Neural progenitor cell (in vitro differentiated cells): ENCODE measurements at regions not wholly inside any gene's neighbourhood (a gene's known extent, or its start where the extent isn't known, plus 50 kb on each side); places are given as distances from the start of the nearest gene placed in this dataset.

Source experiments
- DNase-seq: peaks from one replicate; pipeline ENCODE4 v3.0.0-alpha.2; 2016; ENCODE audit warnings: low spot score
- H2AFZ ChIP-seq: fragments of 200-600 bp; sonication (generic); replicated peaks from 2 replicates; pipeline ENCODE4 v1.6.1; 2016; ENCODE audit warnings: antibody characterized with exemption
- H3F3A ChIP-seq: fragments of 200-600 bp; sonication (generic); 2 replicates; pipeline ENCODE4 v1.6.1; 2016; ENCODE audit warnings: antibody characterized with exemption, low read depth
- H3K27ac ChIP-seq: fragments of 200-600 bp; sonication (generic); 2 replicates; pipeline ENCODE4 v1.5.1; 2016; ENCODE audit warnings: mild to moderate bottlenecking
- H3K27me3 ChIP-seq: fragments of 200-600 bp; sonication (generic); 2 replicates; pipeline ENCODE4 v1.6.1; 2016; ENCODE audit warnings: mild to moderate bottlenecking, moderate library complexity
- H3K36me3 ChIP-seq: fragments of 200-600 bp; sonication (generic); 2 replicates; pipeline ENCODE4 v1.5.1; 2016
- H3K4me1 ChIP-seq: fragments of 200-600 bp; sonication (generic); 2 replicates; pipeline ENCODE4 v1.6.1; 2016; ENCODE audit warnings: mixed run types
- H3K4me2 ChIP-seq: fragments of 200-600 bp; sonication (generic); 2 replicates; pipeline ENCODE4 v1.6.1; 2016
- H3K4me3 ChIP-seq: fragments of 200-600 bp; sonication (generic); 2 replicates; pipeline ENCODE4 v1.5.1; 2016
- H3K79me2 ChIP-seq: fragments of 200-600 bp; sonication (generic); 2 replicates; pipeline ENCODE4 v1.6.1; 2016; ENCODE audit warnings: low read depth
- H3K9ac ChIP-seq: fragments of 200-600 bp; sonication (generic); 2 replicates; pipeline ENCODE4 v1.6.1; 2016
- H3K9me3 ChIP-seq: fragments of 200-600 bp; sonication (generic); 2 replicates; pipeline ENCODE4 v1.5.1; 2016; ENCODE audit warnings: low read depth
- H4K20me1 ChIP-seq: fragments of 200-600 bp; sonication (generic); 2 replicates; pipeline ENCODE4 v1.6.1; 2016; ENCODE audit warnings: low read depth
- H3K27ac Mint-ChIP-seq: 3 replicates; pipeline ENCODE4 v1.8.0; 2021; ENCODE audit warnings: mixed read lengths
- H3K27me3 Mint-ChIP-seq: 2 replicates; pipeline ENCODE4 v1.8.0; 2022; ENCODE audit warnings: low read depth, mild to moderate bottlenecking, inconsistent platforms, moderate library complexity, mixed read lengths; ENCODE audit not compliant: insufficient read depth
- H3K36me3 Mint-ChIP-seq: 3 replicates; pipeline ENCODE4 v1.8.0; 2021; ENCODE audit warnings: mixed read lengths
- H3K4me1 Mint-ChIP-seq: 3 replicates; pipeline ENCODE4 v1.8.0; 2021; ENCODE audit warnings: mixed read lengths
- H3K4me3 Mint-ChIP-seq: 3 replicates; pipeline ENCODE4 v1.8.0; 2021; ENCODE audit warnings: mild to moderate bottlenecking, moderate library complexity, mixed read lengths
- H3K9me3 Mint-ChIP-seq: 3 replicates; pipeline ENCODE4 v1.8.0; 2020; ENCODE audit warnings: mixed read lengths
- CTCF ChIP-seq: fragments of 200-600 bp; sonication (generic); IDR thresholded peaks from 2 replicates; pipeline ENCODE4 v1.5.1; 2017; ENCODE audit warnings: antibody characterized with exemption, mild to moderate bottlenecking
- EZH2 ChIP-seq: fragments of 200-600 bp; sonication (generic); IDR thresholded peaks from 2 replicates; pipeline ENCODE4 v1.6.1; 2017; ENCODE audit warnings: antibody characterized with exemption, mild to moderate bottlenecking, moderate library complexity
- EZH2phosphoT487 ChIP-seq: fragments of 200-600 bp; sonication (generic); IDR thresholded peaks from 2 replicates; pipeline ENCODE4 v1.6.1; 2017; ENCODE audit warnings: antibody characterized with exemption

DNA sequence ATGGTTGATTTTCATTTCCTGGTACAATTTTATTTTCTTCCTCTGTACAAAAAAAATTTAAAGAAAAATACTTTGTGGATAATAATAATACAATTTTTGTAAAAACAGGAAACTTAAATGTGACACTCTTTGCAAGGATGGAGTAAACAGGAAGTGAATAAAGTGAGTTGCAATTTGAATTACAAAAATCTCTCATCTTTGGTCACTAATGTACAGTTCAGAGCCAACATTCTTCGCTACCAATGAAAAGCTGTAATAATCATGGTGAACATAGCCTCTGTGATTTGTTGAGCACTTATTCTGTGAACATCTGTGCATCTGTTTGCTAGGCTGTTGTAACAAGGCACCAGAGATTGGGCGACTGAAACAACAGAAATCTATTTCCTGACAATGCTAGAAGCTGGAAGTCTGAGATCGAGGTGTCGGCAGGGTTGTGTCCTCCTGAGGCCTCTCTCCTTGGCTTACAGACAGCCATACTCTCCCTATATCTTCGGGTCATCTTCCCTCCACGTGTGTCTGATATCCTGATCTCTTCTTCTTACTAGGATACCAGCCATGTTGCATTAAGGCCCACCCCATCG lies 295.3 kb upstream of the KLF6 start:
- Histone ChIP-seq H3K4me3 (no peak overlapping the region), H3K4me2 (no peak overlapping the region), H3K4me1 (no peaks in the 10 kb centered on the region), H3K36me3 (no peaks in the 10 kb centered on the region), H3K27ac (no peak overlapping the region), H2AFZ (no peak overlapping the region), H3K27me3 (no peaks in the 10 kb centered on the region), H3F3A (no peaks in the 10 kb centered on the region), H4K20me1 (no peaks in the 10 kb centered on the region), H3K79me2 (no peaks in the 10 kb centered on the region), H3K9me3 (no peaks in the 10 kb centered on the region), H3K9ac (no peak overlapping the region)
- Mint-ChIP-seq H3K36me3 (no peaks in the 10 kb centered on the region), H3K4me1 (peaks cover 8% of the 10 kb centered on the region), H3K9me3 (peaks cover 3% of the 10 kb centered on the region), H3K27ac (no peak overlapping the region), H3K27me3 (peaks cover 2% of the 10 kb centered on the region), H3K4me3 (no peak overlapping the region)
- no peak for DNase-seq
- no peak for TF ChIP-seq EZH2

DNA sequence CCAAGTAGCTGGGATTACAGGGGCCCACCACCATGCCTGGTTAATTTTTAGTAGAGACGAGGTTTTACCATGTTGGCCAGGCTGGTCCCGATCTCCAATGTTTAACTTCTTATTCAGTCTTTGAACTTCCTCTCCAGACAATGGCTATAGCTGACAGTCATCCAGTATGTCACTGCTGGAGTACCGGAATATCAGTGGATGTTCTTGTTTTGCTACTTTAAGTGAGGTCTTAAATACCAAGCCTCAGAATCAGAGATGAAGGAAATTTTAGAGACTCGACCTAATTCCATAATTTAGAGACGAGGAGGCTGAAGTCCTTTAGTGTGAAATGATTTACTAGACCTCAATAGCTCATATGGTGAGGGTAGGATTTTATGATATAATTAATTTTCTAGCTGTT lies 294.8 kb upstream of the KLF6 start:
- peaks cover 2% of the 10 kb centered on the region for H3K27me3 Mint-ChIP-seq
- no peaks in the 10 kb centered on the region for H3F3A ChIP-seq
- peaks cover 8% of the 10 kb centered on the region for H3K4me1 Mint-ChIP-seq
- H3K4me3 Mint-ChIP-seq = no peak overlapping the region
- no peak overlapping the region for H3K4me3 ChIP-seq
- TF ChIP-seq EZH2phosphoT487 (no peak), EZH2 (no peak), CTCF (no peak)
- no peak overlapping the region for H3K27ac ChIP-seq
- no peak overlapping the region for H2AFZ ChIP-seq
- H3K27ac Mint-ChIP-seq = no peak overlapping the region
- H3K9me3 Mint-ChIP-seq = peaks cover 3% of the 10 kb centered on the region
- H3K27me3 ChIP-seq = no peaks in the 10 kb centered on the region
- no peaks in the 10 kb centered on the region for H3K79me2 ChIP-seq
- H3K4me2 ChIP-seq = no peak overlapping the region
- H4K20me1 ChIP-seq = no peaks in the 10 kb centered on the region
- no peaks in the 10 kb centered on the region for H3K9me3 ChIP-seq
- DNase-seq = no peak
- no peaks in the 10 kb centered on the region for H3K36me3 ChIP-seq
- H3K36me3 Mint-ChIP-seq = no peaks in the 10 kb centered on the region
- no peak overlapping the region for H3K9ac ChIP-seq
- no peaks in the 10 kb centered on the region for H3K4me1 ChIP-seq

GRCh38 chr10:4077804-4078203 lies 292.8 kb upstream of the KLF6 start:
- Histone ChIP-seq H3K79me2 (no peaks in the 10 kb centered on the region), H2AFZ (no peak overlapping the region), H3K9me3 (no peaks in the 10 kb centered on the region), H3F3A (no peaks in the 10 kb centered on the region), H3K4me3 (no peak overlapping the region), H3K36me3 (no peaks in the 10 kb centered on the region), H3K27me3 (no peaks in the 10 kb centered on the region), H4K20me1 (no peaks in the 10 kb centered on the region), H3K4me1 (no peaks in the 10 kb centered on the region), H3K4me2 (no peak overlapping the region), H3K9ac (no peak overlapping the region), H3K27ac (no peak overlapping the region)
- Mint-ChIP-seq H3K4me3 (no peak overlapping the region), H3K27me3 (peaks cover 2% of the 10 kb centered on the region), H3K36me3 (no peaks in the 10 kb centered on the region), H3K27ac (no peak overlapping the region), H3K4me1 (no peaks in the 10 kb centered on the region), H3K9me3 (peaks cover 3% of the 10 kb centered on the region)
- DNase-seq = no peak
- TF ChIP-seq EZH2phosphoT487 (no peak), CTCF (no peak), EZH2 (no peak)

- H2AFZ ChIP-seq = no peak overlapping the region
- Mint-ChIP-seq H3K4me3 (no peak overlapping the region), H3K27ac (no peak overlapping the region), H3K9me3 (peaks cover 3% of the 10 kb centered on the region), H3K36me3 (no peaks in the 10 kb centered on the region), H3K4me1 (no peaks in the 10 kb centered on the region), H3K27me3 (peaks cover 2% of the 10 kb centered on the region)
- no peak overlapping the region for H3K9ac ChIP-seq
- no peak for DNase-seq
- H3K36me3 ChIP-seq = no peaks in the 10 kb centered on the region
- H3F3A ChIP-seq = no peaks in the 10 kb centered on the region
- H3K27ac ChIP-seq = no peak overlapping the region
- no peaks in the 10 kb centered on the region for H3K9me3 ChIP-seq
- no peaks in the 10 kb centered on the region for H3K27me3 ChIP-seq
- no peaks in the 10 kb centered on the region for H4K20me1 ChIP-seq
- no peaks in the 10 kb centered on the region for H3K4me1 ChIP-seq
- no peak overlapping the region for H3K4me3 ChIP-seq
- no peaks in the 10 kb centered on the region for H3K79me2 ChIP-seq
- TF ChIP-seq CTCF = no peak
- no peak for TF ChIP-seq EZH2
- no peak for TF ChIP-seq EZH2phosphoT487
- no peak overlapping the region for H3K4me2 ChIP-seq
Measured at GRCh38 chr10:4076983-4077382, 292.0 kb upstream of the KLF6 start.
